Endothelial cell of umbilical vein (primary cell): ENCODE measurements at regions not wholly inside any gene's neighbourhood (a gene's known extent, or its start where the extent isn't known, plus 50 kb on each side); places are given as distances from the start of the nearest gene placed in this dataset.
A peak's percentile ranks its signal among the peaks of the same experiment; 100 is the strongest.

Source experiments
- BruUV-seq: library from RNA; stranded (reverse); fragments of 400-500 nt; replicated peaks from 2 replicates; lab custom pipeline; 2021; lab: Mats Ljungman, UMichigan
- CTCF ChIA-PET: fragments of 300-600, 350-600 bp; sonication (Branson Sonifier 250); formaldehyde crosslinking; loops from one replicate; lab custom pipeline; 2021; ENCODE audit warnings: antibody characterized with exemption, inconsistent platforms; lab: Charles Lee
- POLR2A ChIA-PET: fragments of 300-600, 350-600 bp; sonication (Branson Sonifier 250); formaldehyde crosslinking; loops from one replicate; lab custom pipeline; 2021; ENCODE audit warnings: antibody characterized with exemption, inconsistent platforms; lab: Charles Lee
- DNase-seq: peaks from one replicate; pipeline ENCODE4 v3.0.0-alpha.2; 2011; ENCODE audit warnings: low read depth, low spot score
- FAIRE-seq: peaks from 2 replicates; lab custom pipeline; 2011; peaks lifted over from hg19 to GRCh38; lab: Jason Lieb, UNC
- H2AFZ ChIP-seq: 2 replicates; pipeline ENCODE4 v1.6.0; 2012; ENCODE audit warnings: low read depth, low read length, control low read depth, inconsistent platforms
- H3K27ac ChIP-seq: 2 replicates; pipeline ENCODE4 v1.5.1; 2011; ENCODE audit warnings: low read depth, mild to moderate bottlenecking, control low read depth, low read length, moderate library complexity; ENCODE audit not compliant: insufficient read depth
- H3K27me3 ChIP-seq, 2 experiments: 2 replicates each; pipeline versions ENCODE4 v1.6.0 to v1.6.1; 2011; ENCODE audit warnings: low read length in 2 of 2, mixed read lengths in 1 of 2; ENCODE audit not compliant: control insufficient read depth in 2 of 2, insufficient read depth in 2 of 2
- H3K36me3 ChIP-seq, 2 experiments: 2 replicates in 1 of 2; 3 replicates in 1 of 2; pipeline ENCODE4 v1.5.1; 2011; ENCODE audit warnings: low read length in 2 of 2, mild to moderate bottlenecking in 1 of 2, moderate library complexity in 1 of 2; ENCODE audit not compliant: control insufficient read depth in 2 of 2, insufficient read depth in 2 of 2; ENCODE audit errors: extremely low read depth in 1 of 2
- H3K4me1 ChIP-seq: 3 replicates; pipeline ENCODE4 v1.5.1; 2011; ENCODE audit warnings: mild to moderate bottlenecking, low read length; ENCODE audit not compliant: control insufficient read depth, insufficient read depth; ENCODE audit errors: extremely low read depth
- H3K4me2 ChIP-seq: 2 replicates; pipeline ENCODE4 v1.6.1; 2011; ENCODE audit warnings: low read length, control low read depth, mixed read lengths; ENCODE audit not compliant: insufficient read depth
- H3K4me3 ChIP-seq, 3 experiments: fragments of 200-600 bp in 1 of 3; sonication (generic), shearing (Covaris generic) in 1 of 3; replicated peaks in 1 of 3; 2 replicates each; pipeline ENCODE4 v1.5.1; 2011 to 2016; ENCODE audit warnings: control low read depth in 3 of 3, low read length in 3 of 3, mild to moderate bottlenecking in 2 of 3, inconsistent platforms in 1 of 3, low read depth in 1 of 3, moderate library complexity in 1 of 3; ENCODE audit not compliant: insufficient read depth in 1 of 3
- H3K79me2 ChIP-seq: 2 replicates; pipeline ENCODE4 v1.6.0; 2012; ENCODE audit warnings: low read length, inconsistent platforms; ENCODE audit not compliant: control insufficient read depth, insufficient read depth
- H3K9ac ChIP-seq: replicated peaks from 2 replicates; pipeline ENCODE3; 2011; ENCODE audit warnings: low read length, control low read depth; ENCODE audit not compliant: insufficient read depth; ENCODE audit errors: extremely low read depth
- H3K9me1 ChIP-seq: replicated peaks from 3 replicates; pipeline ENCODE4 v1.6.0; 2011; ENCODE audit warnings: mild to moderate bottlenecking, low read length; ENCODE audit not compliant: control insufficient read depth, insufficient read depth; ENCODE audit errors: extremely low read depth
- H3K9me3 ChIP-seq: replicated peaks from 2 replicates; pipeline ENCODE4 v1.5.1; 2012; ENCODE audit warnings: low read length, inconsistent platforms; ENCODE audit not compliant: control insufficient read depth, insufficient read depth
- H4K20me1 ChIP-seq: replicated peaks from 2 replicates; pipeline ENCODE3; 2011; ENCODE audit warnings: mild to moderate bottlenecking, low read length; ENCODE audit not compliant: control insufficient read depth, insufficient read depth; ENCODE audit errors: extremely low read depth
- EZH2 ChIP-seq: IDR thresholded peaks from 2 replicates; pipeline ENCODE4 v1.6.1; 2012; ENCODE audit warnings: borderline replicate concordance, low read depth, mild to moderate bottlenecking, moderate library complexity, low read length, inconsistent platforms; ENCODE audit not compliant: severe bottlenecking
- FOS ChIP-seq: IDR thresholded peaks from 2 replicates; pipeline ENCODE4 v1.6.1; 2011; ENCODE audit warnings: mild to moderate bottlenecking, low read length, moderate library complexity, borderline replicate concordance; ENCODE audit not compliant: insufficient read depth
- MYC ChIP-seq: IDR thresholded peaks from one replicate; pipeline ENCODE4 v1.6.1; 2011; ENCODE audit warnings: mild to moderate bottlenecking, low read depth, low read length
- POLR2A ChIP-seq: IDR thresholded peaks from 2 replicates; pipeline ENCODE4 v1.6.1; 2012; ENCODE audit warnings: low read depth, mild to moderate bottlenecking, control low read depth, low read length
- dilution Hi-C: fragments of 300-500 bp; cut with MboI; formaldehyde crosslinking; loops from one replicate; pipeline ENCODE4 v1.15.0; 2019; ENCODE audit warnings: low sequenced_read_pairs; ENCODE audit not compliant: extremely low pct_ligation_motif_present
- intact Hi-C: fragments of 100-400 bp; cut with micrococcal nuclease; formaldehyde crosslinking; loops from one replicate; pipeline ENCODE4 v1.10.0; 2022

GRCh38 chr5:82336226-82336958 is 58.2 kb upstream of the RPS23 start:
- Histone ChIP-seq H3K4me1 (no peaks in the 10 kb centered on the region), H3K9me3 (no peaks in the 10 kb centered on the region), H3K4me3 (no peak overlapping the region), H3K27ac (no peak overlapping the region), H3K9ac (no peak overlapping the region), H3K27me3 (peaks cover 7 to 16% of the 10 kb centered on the region in 2 experiments), H4K20me1 (no peaks in the 10 kb centered on the region), H3K9me1 (no peaks in the 10 kb centered on the region), H3K36me3 (no peaks in the 10 kb centered on the region), H3K79me2 (no peaks in the 10 kb centered on the region), H3K4me2 (no peak overlapping the region), H2AFZ (no peak overlapping the region)
- no peak for DNase-seq
- intact Hi-C loops, result no loop called here
- ChIA-PET CTCF (interaction anchor here (3.6 kb wide), 1 partner anchor 24 kb away, joined by 10 read pairs; no protein-coding TSS in a partner anchor), POLR2A (no interaction called here)
- TF ChIP-seq EZH2, result no peak
- no TSS peak for BruUV-seq
- dilution Hi-C loops, result no loop called here
- no peak for FAIRE-seq

DNA sequence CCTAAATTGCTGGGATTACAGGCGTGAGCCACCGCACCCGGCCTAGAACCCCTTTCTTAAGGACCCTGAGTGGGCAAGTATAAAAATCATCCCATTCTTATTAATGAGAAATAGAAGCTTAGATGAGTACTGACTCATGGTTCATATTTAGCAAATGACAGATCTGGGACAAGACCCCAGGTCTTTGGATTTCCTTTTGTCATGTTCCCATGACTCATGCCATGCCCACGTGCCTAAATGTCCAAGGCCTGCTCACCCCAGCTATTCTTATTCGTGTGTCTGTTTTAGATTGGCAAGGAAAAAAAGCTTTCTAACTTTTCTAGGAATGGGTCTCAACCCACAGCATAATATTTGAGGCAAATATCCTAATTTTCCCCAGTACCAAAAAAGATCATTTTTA is 57.7 kb upstream of the RPS23 start:
- H3K4me3 ChIP-seq, result no peak overlapping the region
- H3K9me3 ChIP-seq, result no peaks in the 10 kb centered on the region
- no peaks in the 10 kb centered on the region for H4K20me1 ChIP-seq
- dilution Hi-C loops, result no loop called here
- BruUV-seq, result no TSS peak
- no peak overlapping the region for H3K27ac ChIP-seq
- H3K79me2 ChIP-seq, result no peaks in the 10 kb centered on the region
- no peaks in the 10 kb centered on the region for H3K36me3 ChIP-seq
- H2AFZ ChIP-seq, result no peak overlapping the region
- CTCF ChIA-PET, result interaction anchor here (3.6 kb wide), 1 partner anchor 24 kb away, joined by 10 read pairs; no protein-coding TSS in a partner anchor
- DNase-seq (no peak), FAIRE-seq (no peak)
- TF ChIP-seq FOS, result peak; percentile 49
- TF ChIP-seq POLR2A, result no peak
- no peak for TF ChIP-seq MYC
- no peak for TF ChIP-seq EZH2
- intact Hi-C loops, result no loop called here
- H3K4me1 ChIP-seq, result no peaks in the 10 kb centered on the region
- no peak overlapping the region for H3K9ac ChIP-seq
- no peak overlapping the region for H3K4me2 ChIP-seq
- H3K27me3 ChIP-seq, result peaks cover 7 to 11% of the 10 kb centered on the region in 2 experiments
- no peaks in the 10 kb centered on the region for H3K9me1 ChIP-seq
- POLR2A ChIA-PET, result no interaction called here
